SK-N-MC (cell line): ENCODE measurements at regions not wholly inside any gene's neighbourhood (a gene's known extent, or its start where the extent isn't known, plus 50 kb on each side); places are given as distances from the start of the nearest gene placed in this dataset.

Experiments
- EZH2 ChIP-seq: fragments of 200-600 bp; sonication (generic); IDR thresholded peaks from one replicate; pipeline ENCODE4 v1.6.1; 2017; ENCODE audit warnings: antibody characterized with exemption
- POLR2AphosphoS5 ChIP-seq: IDR thresholded peaks from 2 replicates; pipeline ENCODE4 v1.6.1; 2012; ENCODE audit warnings: mild to moderate bottlenecking, low read depth, low read length, borderline replicate concordance

DNA sequence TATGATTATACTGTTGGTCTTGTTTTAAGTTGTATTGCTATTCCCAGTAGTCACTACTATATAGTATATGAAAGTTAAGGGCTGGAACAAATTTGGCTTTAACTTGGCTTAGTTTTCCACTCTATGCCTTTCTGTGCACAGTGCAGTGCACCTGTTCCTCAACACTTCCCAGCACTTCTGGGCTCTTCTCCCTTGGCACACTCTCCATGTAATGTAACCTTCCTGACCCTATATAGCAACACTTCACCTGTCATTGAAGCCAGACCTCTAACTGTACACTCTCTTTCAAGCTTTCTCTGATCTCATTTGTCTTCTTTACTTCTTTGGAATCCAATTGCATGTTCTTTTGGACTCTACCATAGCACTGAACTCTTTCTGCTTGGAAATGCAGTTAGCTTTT lies 83.9 kb upstream of the SMIM30 start:
- TF ChIP-seq EZH2 (no peak), POLR2AphosphoS5 (no peak)
